ENCODE measurements at regions not wholly inside any gene's neighbourhood (a gene's known extent, or its start where the extent isn't known, plus 50 kb on each side); places are given as distances from the start of the nearest gene placed in this dataset.

- TF ChIP-seq, protein P1, sequence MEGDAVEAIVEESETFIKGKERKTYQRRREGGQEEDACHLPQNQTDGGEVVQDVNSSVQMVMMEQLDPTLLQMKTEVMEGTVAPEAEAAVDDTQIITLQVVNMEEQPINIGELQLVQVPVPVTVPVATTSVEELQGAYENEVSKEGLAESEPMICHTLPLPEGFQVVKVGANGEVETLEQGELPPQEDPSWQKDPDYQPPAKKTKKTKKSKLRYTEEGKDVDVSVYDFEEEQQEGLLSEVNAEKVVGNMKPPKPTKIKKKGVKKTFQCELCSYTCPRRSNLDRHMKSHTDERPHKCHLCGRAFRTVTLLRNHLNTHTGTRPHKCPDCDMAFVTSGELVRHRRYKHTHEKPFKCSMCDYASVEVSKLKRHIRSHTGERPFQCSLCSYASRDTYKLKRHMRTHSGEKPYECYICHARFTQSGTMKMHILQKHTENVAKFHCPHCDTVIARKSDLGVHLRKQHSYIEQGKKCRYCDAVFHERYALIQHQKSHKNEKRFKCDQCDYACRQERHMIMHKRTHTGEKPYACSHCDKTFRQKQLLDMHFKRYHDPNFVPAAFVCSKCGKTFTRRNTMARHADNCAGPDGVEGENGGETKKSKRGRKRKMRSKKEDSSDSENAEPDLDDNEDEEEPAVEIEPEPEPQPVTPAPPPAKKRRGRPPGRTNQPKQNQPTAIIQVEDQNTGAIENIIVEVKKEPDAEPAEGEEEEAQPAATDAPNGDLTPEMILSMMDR (CRISPR knock-in tag; IDR thresholded peaks at IDR 0.05): no peak
- TF ChIP-seq ETV5 (CRISPR knock-in tag; IDR thresholded peaks at IDR 0.05; ENCODE audit: borderline replicate concordance) (no peak), ZC3H4 (CRISPR knock-in tag; IDR thresholded peaks at IDR 0.05; ENCODE audit: borderline replicate concordance) (no peak), PBX3 (CRISPR knock-in tag; IDR thresholded peaks at IDR 0.05; ENCODE audit: borderline replicate concordance) (no peak), ETV6 (CRISPR knock-in tag; conservative IDR thresholded peaks at IDR 0.05) (no peak), BCL6 (CRISPR knock-in tag; IDR thresholded peaks at IDR 0.05) (no peak), ADNP (CRISPR knock-in tag; IDR thresholded peaks at IDR 0.05) (no peak), PCBP1 (IDR thresholded peaks at IDR 0.05; ENCODE audit: borderline replicate concordance, low read depth, low read length) (no peak)
These were observed 416.0 kb downstream of the PRDM2 start for GRCh38 chr1:14115976-14116375.
